ENCODE measurements at regions not wholly inside any gene's neighbourhood (a gene's known extent, or its start where the extent isn't known, plus 50 kb on each side); places are given as distances from the start of the nearest gene placed in this dataset.

- Histone ChIP-seq H3K9me3 (replicated peaks; ENCODE audit: insufficient read depth, low read length) (no peaks in the 10 kb centered on the region), H4K20me1 (ENCODE audit: insufficient read depth, low read length) (no peaks in the 10 kb centered on the region), H3F3A (ENCODE audit: insufficient read depth, low read length) (no peaks in the 10 kb centered on the region), H3K9me2 (replicated peaks; ENCODE audit: insufficient read depth, low read length) (no peaks in the 10 kb centered on the region), H3K4me1 (ENCODE audit: low read length) (no peaks in the 10 kb centered on the region), H3K36me3 (replicated peaks; ENCODE audit: insufficient read depth, low read length) (no peaks in the 10 kb centered on the region), H2AFZ (ENCODE audit: low read length) (no peak overlapping the region), H3K27me3 (replicated peaks; ENCODE audit: insufficient read depth, low read length) (no peaks in the 10 kb centered on the region), H3K4me3 (ENCODE audit: low read length) (no peak overlapping the region), H3K9ac (ENCODE audit: low read length) (no peak overlapping the region), H3K79me2 (ENCODE audit: low read length) (no peaks in the 10 kb centered on the region), H3K27ac (ENCODE audit: low read length) (no peak overlapping the region), H3K4me2 (ENCODE audit: low read depth, low read length) (no peak overlapping the region)
- no peak for DNase-seq
- TF ChIP-seq CTCF (IDR thresholded peaks at IDR 0.05; ENCODE audit: low read length) (no peak), EZH2phosphoT487 (IDR thresholded peaks at IDR 0.05; ENCODE audit: low read length) (no peak), EZH2 (optimal IDR thresholded peaks at IDR 0.05; ENCODE audit: low read depth, low read length) (no peak)
Observed at GRCh38 chr5:118016396-118016795, 972.0 kb downstream of the DTWD2 start.

DNA sequence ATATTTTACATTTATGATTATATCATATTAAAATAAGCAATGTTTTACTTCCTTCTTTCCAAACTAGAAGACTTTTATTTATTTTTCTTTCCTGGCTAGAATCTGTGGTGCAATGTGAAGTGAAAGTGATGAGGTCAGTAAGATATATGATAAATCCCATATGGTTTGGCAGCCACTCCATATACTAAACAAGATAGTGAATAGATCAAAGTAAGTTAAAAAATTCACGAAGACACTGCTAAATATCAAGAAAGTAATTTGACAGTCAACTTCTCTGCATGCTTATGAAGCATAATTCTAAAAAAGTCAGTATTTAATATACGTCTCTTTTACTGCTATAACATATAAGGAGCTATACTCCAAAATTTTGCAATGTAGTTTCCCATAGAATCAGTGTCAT, 972.8 kb downstream of the DTWD2 start:
- H3F3A ChIP-seq (ENCODE audit: insufficient read depth, low read length), result no peaks in the 10 kb centered on the region
- H3K36me3 ChIP-seq (replicated peaks; ENCODE audit: insufficient read depth, low read length), result no peaks in the 10 kb centered on the region
- no peak for DNase-seq
- TF ChIP-seq CTCF (IDR thresholded peaks at IDR 0.05; ENCODE audit: low read length) (no peak), EZH2 (optimal IDR thresholded peaks at IDR 0.05; ENCODE audit: low read depth, low read length) (no peak), EZH2phosphoT487 (IDR thresholded peaks at IDR 0.05; ENCODE audit: low read length) (no peak)
- no peaks in the 10 kb centered on the region for H3K4me1 ChIP-seq (ENCODE audit: low read length)
- no peaks in the 10 kb centered on the region for H3K9me3 ChIP-seq (replicated peaks; ENCODE audit: insufficient read depth, low read length)
- no peak overlapping the region for H3K4me3 ChIP-seq (ENCODE audit: low read length)
- no peak overlapping the region for H3K9ac ChIP-seq (ENCODE audit: low read length)
- no peak overlapping the region for H2AFZ ChIP-seq (ENCODE audit: low read length)
- no peak overlapping the region for H3K4me2 ChIP-seq (ENCODE audit: low read depth, low read length)
- H3K27ac ChIP-seq (ENCODE audit: low read length), result no peak overlapping the region
- H3K27me3 ChIP-seq (replicated peaks; ENCODE audit: insufficient read depth, low read length), result no peaks in the 10 kb centered on the region
- no peaks in the 10 kb centered on the region for H3K79me2 ChIP-seq (ENCODE audit: low read length)
- no peaks in the 10 kb centered on the region for H3K9me2 ChIP-seq (replicated peaks; ENCODE audit: insufficient read depth, low read length)
- no peaks in the 10 kb centered on the region for H4K20me1 ChIP-seq (ENCODE audit: insufficient read depth, low read length)

- no peaks in the 10 kb centered on the region for H3K9me3 ChIP-seq (replicated peaks; ENCODE audit: insufficient read depth, low read length)
Observed at GRCh38 chr5:118009741-118010297, 978.5 kb downstream of the DTWD2 start.

More at GRCh38 chr5:118009741-118010297, 978.5 kb downstream of the DTWD2 start:
- no peaks in the 10 kb centered on the region for H4K20me1 ChIP-seq (ENCODE audit: insufficient read depth, low read length)
- no peak overlapping the region for H3K4me2 ChIP-seq (ENCODE audit: low read depth, low read length)
- TF ChIP-seq EZH2 (optimal IDR thresholded peaks at IDR 0.05; ENCODE audit: low read depth, low read length) (no peak), EZH2phosphoT487 (IDR thresholded peaks at IDR 0.05; ENCODE audit: low read length) (no peak), CTCF (IDR thresholded peaks at IDR 0.05; ENCODE audit: low read length) (no peak)
- H3F3A ChIP-seq (ENCODE audit: insufficient read depth, low read length), result no peaks in the 10 kb centered on the region
- no peaks in the 10 kb centered on the region for H3K4me1 ChIP-seq (ENCODE audit: low read length)
- no peak overlapping the region for H3K9ac ChIP-seq (ENCODE audit: low read length)
- no peaks in the 10 kb centered on the region for H3K79me2 ChIP-seq (ENCODE audit: low read length)
- H3K4me3 ChIP-seq (ENCODE audit: low read length), result no peak overlapping the region
- no peak overlapping the region for H3K27ac ChIP-seq (ENCODE audit: low read length)
- H3K9me2 ChIP-seq (replicated peaks; ENCODE audit: insufficient read depth, low read length), result no peaks in the 10 kb centered on the region
- no peaks in the 10 kb centered on the region for H3K27me3 ChIP-seq (replicated peaks; ENCODE audit: insufficient read depth, low read length)
- DNase-seq, result no peak
- H3K36me3 ChIP-seq (replicated peaks; ENCODE audit: insufficient read depth, low read length), result no peaks in the 10 kb centered on the region
- no peak overlapping the region for H2AFZ ChIP-seq (ENCODE audit: low read length)
